ENCODE measurements at regions not wholly inside any gene's neighbourhood (a gene's known extent, or its start where the extent isn't known, plus 50 kb on each side); places are given as distances from the start of the nearest gene placed in this dataset.

DNA sequence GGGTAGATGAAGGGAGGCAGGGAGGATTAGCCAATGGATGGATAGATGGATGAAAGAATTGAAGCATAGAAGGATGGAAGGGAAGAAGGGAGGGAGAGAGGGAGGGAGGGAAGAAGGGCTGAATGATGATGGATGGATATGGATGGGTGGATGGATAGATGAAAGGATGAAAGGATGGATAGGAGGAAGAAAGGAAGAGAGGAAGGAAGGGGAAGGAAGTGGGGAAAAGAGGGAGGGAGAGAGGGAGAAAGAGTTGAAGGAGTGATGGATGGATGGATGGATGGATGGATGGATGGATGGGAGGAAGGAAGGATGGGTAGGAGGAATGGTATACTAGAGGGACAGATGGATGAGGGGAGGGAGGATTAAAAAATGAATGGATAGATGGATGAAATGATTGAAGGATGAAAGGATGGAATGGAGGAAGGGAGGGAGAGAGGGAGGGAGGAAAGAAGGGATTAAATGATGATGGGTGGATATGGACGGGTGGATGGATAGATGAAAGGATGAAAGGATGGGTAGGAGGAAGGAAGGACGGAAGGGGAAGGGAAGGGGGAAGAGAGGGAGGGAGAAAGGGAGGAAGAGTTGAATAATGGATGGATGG, 145.9 kb downstream of the MN1 start:
- H2BK12ac ChIP-seq (ENCODE audit: low read length in 2 of 2), result no peak overlapping the region
- no peaks in the 10 kb centered on the region for H3K36me3 ChIP-seq (ENCODE audit: control insufficient read depth in 1 of 2, insufficient read depth in 2 of 2, low read depth in 1 of 2, low read length in 2 of 2)
- H2AK5ac ChIP-seq (ENCODE audit: low read length, severe bottlenecking), result no peak overlapping the region
- H3K9me3 ChIP-seq (ENCODE audit: control insufficient read depth, low read length), result peaks cover 23% of the 10 kb centered on the region
- no peak overlapping the region for H3K4me2 ChIP-seq (ENCODE audit: low read length, poor library complexity, severe bottlenecking)
- no peak overlapping the region for H2BK15ac ChIP-seq (ENCODE audit: low read depth, poor library complexity, severe bottlenecking)
- DNase-seq, result no peak
- H3K4me1 ChIP-seq (ENCODE audit: control insufficient read depth, insufficient read depth, low read depth, low read length), result no peaks in the 10 kb centered on the region
- no peaks in the 10 kb centered on the region for H3K79me1 ChIP-seq (replicated peaks; ENCODE audit: low read length, poor library complexity, severe bottlenecking)
- WGBS, result 77% methylated on average over 2 of the region's 2 CpGs
- no peak overlapping the region for H4K91ac ChIP-seq (ENCODE audit: low read length)
- H2BK5ac ChIP-seq (ENCODE audit: low read depth, low read length, poor library complexity, severe bottlenecking), result no peak overlapping the region
- peaks cover 16 to 23% of the 10 kb centered on the region in 2 experiments for H3K27me3 ChIP-seq (ENCODE audit: control insufficient read depth in 1 of 2, insufficient read depth in 1 of 2, low read length in 2 of 2)
- H2AFZ ChIP-seq (ENCODE audit: low read depth, low read length), result no peak overlapping the region
- no peak overlapping the region for H3K4me3 ChIP-seq (ENCODE audit: insufficient read depth in 1 of 2, low read depth in 1 of 2, low read length in 2 of 2)
- no peak overlapping the region for H4K8ac ChIP-seq (ENCODE audit: low read length)
- no peak overlapping the region for H3K27ac ChIP-seq (ENCODE audit: low read length, poor library complexity, severe bottlenecking)
- no peak overlapping the region for H3K9ac ChIP-seq (ENCODE audit: low read length)
- H3K18ac ChIP-seq (ENCODE audit: low read depth in 1 of 2, low read length in 2 of 2), result no peak overlapping the region
- no peak overlapping the region for H2BK120ac ChIP-seq (ENCODE audit: low read depth, low read length)
- no peak overlapping the region for H3K14ac ChIP-seq (ENCODE audit: low read length in 2 of 2)
- no peak overlapping the region for H3K4ac ChIP-seq (ENCODE audit: low read depth in 1 of 2, low read length in 2 of 2)
- H3K23ac ChIP-seq (ENCODE audit: low read length in 2 of 2), result no peak overlapping the region

DNA sequence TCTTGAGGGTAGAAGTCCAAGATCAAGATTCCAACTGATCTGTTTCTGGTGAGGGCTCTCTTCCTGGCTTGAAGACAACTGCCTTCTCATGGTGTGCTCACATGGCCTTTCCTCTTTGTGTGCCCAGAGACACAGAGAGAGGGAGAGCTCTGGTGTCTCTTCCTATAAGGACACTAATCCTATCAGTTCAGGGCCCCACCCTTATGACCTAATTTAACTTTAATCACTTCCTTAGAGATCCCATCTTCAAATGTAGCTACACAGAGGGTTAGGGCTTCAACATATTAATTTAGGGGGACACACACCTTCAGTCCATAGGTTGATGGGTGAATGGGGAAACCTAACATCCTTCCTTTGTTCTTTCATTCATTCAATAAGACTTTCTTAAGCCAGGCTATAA, 144.6 kb downstream of the MN1 start:
- Histone ChIP-seq H3K4me2 (ENCODE audit: low read length, poor library complexity, severe bottlenecking) (peak overlapping the region; percentile 3), H3K4me3 (ENCODE audit: insufficient read depth in 1 of 2, low read depth in 1 of 2, low read length in 2 of 2) (no peak overlapping the region), H3K9me3 (ENCODE audit: control insufficient read depth, low read length) (peaks cover 23% of the 10 kb centered on the region), H2BK15ac (ENCODE audit: low read depth, poor library complexity, severe bottlenecking) (no peak overlapping the region), H4K91ac (ENCODE audit: low read length) (no peak overlapping the region), H3K4ac (ENCODE audit: low read depth in 1 of 2, low read length in 2 of 2) (no peak overlapping the region), H3K27me3 (ENCODE audit: control insufficient read depth in 1 of 2, insufficient read depth in 1 of 2, low read length in 2 of 2) (peaks cover 16 to 23% of the 10 kb centered on the region in 2 experiments), H2AK5ac (ENCODE audit: low read length, severe bottlenecking) (no peak overlapping the region), H4K8ac (ENCODE audit: low read length) (no peak overlapping the region), H2BK12ac (ENCODE audit: low read length in 2 of 2) (no peak overlapping the region), H2BK5ac (ENCODE audit: low read depth, low read length, poor library complexity, severe bottlenecking) (no peak overlapping the region), H2BK120ac (ENCODE audit: low read depth, low read length) (no peak overlapping the region), H3K79me1 (replicated peaks; ENCODE audit: low read length, poor library complexity, severe bottlenecking) (no peaks in the 10 kb centered on the region), H3K36me3 (ENCODE audit: control insufficient read depth in 1 of 2, insufficient read depth in 2 of 2, low read depth in 1 of 2, low read length in 2 of 2) (no peaks in the 10 kb centered on the region), H2AFZ (ENCODE audit: low read depth, low read length) (no peak overlapping the region), H3K14ac (ENCODE audit: low read length in 2 of 2) (no peak overlapping the region), H3K27ac (ENCODE audit: low read length, poor library complexity, severe bottlenecking) (no peak overlapping the region), H3K9ac (ENCODE audit: low read length) (no peak overlapping the region), H3K23ac (ENCODE audit: low read length in 2 of 2) (no peak overlapping the region), H3K4me1 (ENCODE audit: control insufficient read depth, insufficient read depth, low read depth, low read length) (no peaks in the 10 kb centered on the region), H3K18ac (ENCODE audit: low read depth in 1 of 2, low read length in 2 of 2) (no peak overlapping the region)
- no peak for DNase-seq

DNA sequence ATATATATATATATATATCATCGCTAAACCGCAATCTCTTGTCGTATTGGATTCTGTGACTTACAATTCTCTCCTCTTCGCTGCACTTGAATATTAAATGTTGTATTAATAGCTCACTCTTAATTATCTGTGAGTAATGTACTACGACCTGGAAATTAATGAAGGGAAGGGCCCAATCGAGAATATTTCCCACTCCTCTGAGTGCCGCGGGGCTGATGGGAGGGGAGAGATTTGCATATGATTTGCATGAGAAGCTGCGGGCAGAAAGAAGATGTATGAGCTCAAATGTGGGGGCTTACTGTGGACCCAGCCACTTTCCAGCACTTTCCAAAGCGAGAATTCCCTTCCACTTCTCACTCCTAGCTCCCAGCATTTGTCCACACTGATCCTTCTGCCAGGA, 141.2 kb downstream of the MN1 start:
- H4K91ac ChIP-seq (ENCODE audit: low read length), result no peak overlapping the region
- no peaks in the 10 kb centered on the region for H3K36me3 ChIP-seq (ENCODE audit: control insufficient read depth in 1 of 2, insufficient read depth in 2 of 2, low read depth in 1 of 2, low read length in 2 of 2)
- H4K8ac ChIP-seq (ENCODE audit: low read length), result no peak overlapping the region
- no peak overlapping the region for H2AFZ ChIP-seq (ENCODE audit: low read depth, low read length)
- H3K14ac ChIP-seq (ENCODE audit: low read length in 2 of 2), result no peak overlapping the region
- no peak overlapping the region for H2BK15ac ChIP-seq (ENCODE audit: low read depth, poor library complexity, severe bottlenecking)
- no peak overlapping the region for H3K4me2 ChIP-seq (ENCODE audit: low read length, poor library complexity, severe bottlenecking)
- H3K4me1 ChIP-seq (ENCODE audit: control insufficient read depth, insufficient read depth, low read depth, low read length), result peaks cover 14% of the 10 kb centered on the region
- H3K18ac ChIP-seq (ENCODE audit: low read depth in 1 of 2, low read length in 2 of 2), result no peak overlapping the region
- H2BK12ac ChIP-seq (ENCODE audit: low read length in 2 of 2), result no peak overlapping the region
- no peaks in the 10 kb centered on the region for H3K79me1 ChIP-seq (replicated peaks; ENCODE audit: low read length, poor library complexity, severe bottlenecking)
- no peak overlapping the region for H2BK5ac ChIP-seq (ENCODE audit: low read depth, low read length, poor library complexity, severe bottlenecking)
- WGBS, result 97% methylated on average over 4 of the region's 10 CpGs
- DNase-seq, result no peak
- H2BK120ac ChIP-seq (ENCODE audit: low read depth, low read length), result no peak overlapping the region
- no peak overlapping the region for H2AK5ac ChIP-seq (ENCODE audit: low read length, severe bottlenecking)
- H3K23ac ChIP-seq (ENCODE audit: low read length in 2 of 2), result no peak overlapping the region
- no peak overlapping the region for H3K4ac ChIP-seq (ENCODE audit: low read depth in 1 of 2, low read length in 2 of 2)
- H3K27me3 ChIP-seq (ENCODE audit: control insufficient read depth in 1 of 2, insufficient read depth in 1 of 2, low read length in 2 of 2), result peaks cover 12% of the 10 kb centered on the region in 2 experiments
- H3K9ac ChIP-seq (ENCODE audit: low read length), result no peak overlapping the region
- H3K9me3 ChIP-seq (ENCODE audit: control insufficient read depth, low read length), result peaks cover 23% of the 10 kb centered on the region
- H3K27ac ChIP-seq (ENCODE audit: low read length, poor library complexity, severe bottlenecking), result no peak overlapping the region
- H3K4me3 ChIP-seq (ENCODE audit: insufficient read depth in 1 of 2, low read depth in 1 of 2, low read length in 2 of 2), result no peak overlapping the region

DNA sequence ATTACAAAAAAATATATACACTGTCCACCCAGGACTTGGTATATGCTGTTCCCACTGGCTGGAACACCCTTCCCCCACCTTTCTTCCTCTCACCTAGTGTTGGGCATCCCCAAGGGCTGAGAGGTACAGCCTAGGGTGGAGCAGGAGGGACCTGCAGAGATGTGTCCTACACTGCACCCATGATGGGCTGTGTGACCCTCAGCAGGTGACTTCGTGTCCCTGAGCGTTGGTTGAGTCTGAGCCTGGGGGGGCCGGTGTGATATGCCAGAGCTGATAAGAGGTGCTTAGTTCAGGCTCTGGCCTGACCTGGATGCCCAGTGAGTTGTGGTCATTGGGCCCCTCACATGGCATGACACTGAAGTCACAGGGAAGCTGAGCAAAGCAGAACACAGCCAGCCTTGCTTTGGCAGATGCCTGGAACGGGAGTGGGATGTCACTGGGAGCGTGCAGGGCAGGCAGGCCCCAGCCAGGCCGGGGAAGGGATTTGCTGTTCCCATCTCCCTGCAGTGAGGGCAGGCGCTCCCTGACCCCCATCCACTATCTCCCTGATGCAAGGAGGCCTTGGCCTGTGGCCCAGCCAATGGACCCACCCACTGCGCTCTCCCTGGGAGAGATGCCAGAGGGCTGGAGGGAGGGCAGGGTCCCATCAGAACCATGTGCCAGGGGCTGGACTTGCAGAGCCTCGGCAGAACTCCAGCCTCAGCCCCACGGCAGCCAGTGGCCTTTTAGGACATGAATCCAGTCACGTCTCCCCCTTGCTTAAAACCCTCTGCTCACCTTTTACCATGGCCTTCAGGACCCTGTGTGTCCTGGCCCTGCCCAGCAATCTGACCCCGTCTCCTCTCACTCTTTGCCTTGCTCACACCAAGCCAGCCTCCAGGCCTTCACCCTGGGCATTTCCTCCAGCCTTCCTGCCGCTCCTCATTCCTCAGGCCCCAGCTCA, 138.9 kb downstream of the MN1 start:
- Histone ChIP-seq H2AK5ac (ENCODE audit: low read length, severe bottlenecking) (no peak overlapping the region), H3K4me2 (ENCODE audit: low read length, poor library complexity, severe bottlenecking) (no peak overlapping the region), H4K91ac (ENCODE audit: low read length) (peak overlapping the region; percentile 27), H2BK120ac (ENCODE audit: low read depth, low read length) (no peak overlapping the region), H3K27ac (ENCODE audit: low read length, poor library complexity, severe bottlenecking) (no peak overlapping the region), H3K79me1 (replicated peaks; ENCODE audit: low read length, poor library complexity, severe bottlenecking) (no peaks in the 10 kb centered on the region), H2AFZ (ENCODE audit: low read depth, low read length) (no peak overlapping the region), H4K8ac (ENCODE audit: low read length) (peak overlapping the region; percentile 65), H2BK15ac (ENCODE audit: low read depth, poor library complexity, severe bottlenecking) (no peak overlapping the region), H3K18ac (ENCODE audit: low read depth in 1 of 2, low read length in 2 of 2) (peak overlapping the region; percentile 35 to 48), H2BK12ac (ENCODE audit: low read length in 2 of 2) (peak overlapping the region in 1 of 2 experiments; percentile 54), H3K4me1 (ENCODE audit: control insufficient read depth, insufficient read depth, low read depth, low read length) (peaks cover 20% of the 10 kb centered on the region), H3K14ac (ENCODE audit: low read length in 2 of 2) (peak overlapping the region in 1 of 2 experiments; percentile 29), H3K4me3 (ENCODE audit: insufficient read depth in 1 of 2, low read depth in 1 of 2, low read length in 2 of 2) (no peak overlapping the region), H3K9me3 (ENCODE audit: control insufficient read depth, low read length) (peaks cover 5% of the 10 kb centered on the region), H3K4ac (ENCODE audit: low read depth in 1 of 2, low read length in 2 of 2) (no peak overlapping the region), H3K27me3 (ENCODE audit: control insufficient read depth in 1 of 2, insufficient read depth in 1 of 2, low read length in 2 of 2) (no peaks in the 10 kb centered on the region), H3K36me3 (ENCODE audit: control insufficient read depth in 1 of 2, insufficient read depth in 2 of 2, low read depth in 1 of 2, low read length in 2 of 2) (no peaks in the 10 kb centered on the region), H3K9ac (ENCODE audit: low read length) (no peak overlapping the region), H2BK5ac (ENCODE audit: low read depth, low read length, poor library complexity, severe bottlenecking) (no peak overlapping the region), H3K23ac (ENCODE audit: low read length in 2 of 2) (no peak overlapping the region)
- 81% methylated on average over 13 of the region's 13 CpGs for WGBS
- DNase-seq, result no peak
